SK-N-SH (cell line): ENCODE measurements at regions not wholly inside any gene's neighbourhood (a gene's known extent, or its start where the extent isn't known, plus 50 kb on each side); places are given as distances from the start of the nearest gene placed in this dataset.

Experiments
- CTCF ChIA-PET: fragments of 300-600, 350-600 bp; formaldehyde crosslinking; extraction: SDS; loops from one replicate; lab custom pipeline; 2021; lab: Yijun Ruan, JAX
- POLR2A ChIA-PET: fragments of 350-600 bp; sonication (Branson Sonifier 250); formaldehyde crosslinking; extraction: SDS; loops from one replicate; lab custom pipeline; 2020; ENCODE audit warnings: antibody characterized with exemption, inconsistent platforms; lab: Yijun Ruan, JAX
- DNase-seq: peaks from one replicate; pipeline ENCODE4 v3.0.0; 2012
- H2AFZ ChIP-seq: fragments of 200-600 bp; sonication (generic); 2 replicates; pipeline ENCODE4 v1.8.1; 2016; ENCODE audit warnings: antibody characterized with exemption, mild to moderate bottlenecking, low read depth
- H3F3A ChIP-seq: fragments of 200-600 bp; sonication (generic); replicated peaks from 2 replicates; pipeline ENCODE3; 2016; ENCODE audit warnings: antibody characterized with exemption, mild to moderate bottlenecking; ENCODE audit not compliant: insufficient read depth
- H3K27ac ChIP-seq, 2 experiments: fragments of 200-500 bp in 1 of 2; fragments of 200-600 bp in 1 of 2; sonication (Bioruptor generic) in 1 of 2; sonication (generic), shearing (Covaris generic) in 1 of 2; 2 replicates each; pipeline versions ENCODE4 v1.5.1 to v1.6.1; 2014 to 2016; ENCODE audit warnings: low read depth in 2 of 2, inconsistent platforms in 1 of 2, low read length in 1 of 2, mild to moderate bottlenecking in 1 of 2, mixed read lengths in 1 of 2
- H3K27me3 ChIP-seq: fragments of 200-600 bp; sonication (generic), shearing (Covaris generic); 2 replicates; pipeline ENCODE4 v1.6.1; 2016; ENCODE audit warnings: mixed run types; ENCODE audit not compliant: insufficient read depth
- H3K36me3 ChIP-seq, 2 experiments: fragments of 200-500 bp in 1 of 2; fragments of 200-600 bp in 1 of 2; sonication (Bioruptor generic) in 1 of 2; sonication (generic) in 1 of 2; replicated peaks in 1 of 2; 2 replicates each; pipeline versions ENCODE3 to v1.5.1; 2014 to 2016; ENCODE audit warnings: low read length in 1 of 2, mild to moderate bottlenecking in 1 of 2; ENCODE audit not compliant: insufficient read depth in 2 of 2, control insufficient read depth in 1 of 2
- H3K4me1 ChIP-seq, 2 experiments: fragments of 200-500 bp in 1 of 2; fragments of 200-600 bp in 1 of 2; sonication (Bioruptor generic) in 1 of 2; sonication (generic), shearing (Covaris generic) in 1 of 2; 2 replicates each; pipeline versions ENCODE4 v1.5.1 to v1.6.1; 2014 to 2016; ENCODE audit warnings: low read depth in 1 of 2, low read length in 1 of 2, mixed run types in 1 of 2; ENCODE audit not compliant: insufficient read depth in 2 of 2, control insufficient read depth in 1 of 2
- H3K4me2 ChIP-seq: fragments of 200-600 bp; sonication (generic), shearing (Covaris generic); 2 replicates; pipeline ENCODE4 v1.6.1; 2017; ENCODE audit warnings: mixed run types
- H3K4me3 ChIP-seq, 2 experiments: fragments of 200-500 bp in 1 of 2; fragments of 200-600 bp in 1 of 2; sonication (Bioruptor generic) in 1 of 2; sonication (generic), shearing (Covaris generic) in 1 of 2; 2 replicates each; pipeline versions ENCODE4 v1.5.1 to v1.8.1; 2014 to 2016; ENCODE audit warnings: low read depth in 2 of 2, inconsistent platforms in 1 of 2, low read length in 1 of 2, mild to moderate bottlenecking in 1 of 2, mixed read lengths in 1 of 2, moderate library complexity in 1 of 2
- H3K79me2 ChIP-seq: fragments of 200-600 bp; sonication (generic); 2 replicates; pipeline ENCODE4 v1.8.1; 2017; ENCODE audit warnings: mild to moderate bottlenecking; ENCODE audit not compliant: insufficient read depth
- H3K9ac ChIP-seq: fragments of 200-600 bp; sonication (generic); 2 replicates; pipeline ENCODE4 v1.6.1; 2017; ENCODE audit warnings: mixed run types
- H3K9me2 ChIP-seq: fragments of 200-600 bp; sonication (generic); 2 replicates; pipeline ENCODE4 v1.6.1; 2017; ENCODE audit warnings: mixed run types
- H3K9me3 ChIP-seq: fragments of 200-600 bp; sonication (generic); 2 replicates; pipeline ENCODE4 v1.6.1; 2017; ENCODE audit warnings: mixed run types, mild to moderate bottlenecking, moderate library complexity
- H4K20me1 ChIP-seq: fragments of 200-600 bp; sonication (generic); 2 replicates; pipeline ENCODE4 v1.6.1; 2017; ENCODE audit warnings: mild to moderate bottlenecking, mixed run types; ENCODE audit not compliant: insufficient read depth
- CHD2 ChIP-seq: fragments of 150-350 bp; IDR thresholded peaks from 2 replicates; pipeline ENCODE4 v1.6.1; 2018; ENCODE audit warnings: low read length; ENCODE audit not compliant: partially characterized antibody
- ELF1 ChIP-seq: IDR thresholded peaks from 2 replicates; pipeline ENCODE4 v1.4.0; 2012
- EP300 ChIP-seq, 2 experiments: IDR thresholded peaks; 2 replicates each; pipeline versions ENCODE4 v1.4.0 to v1.6.1; 2012; ENCODE audit warnings: borderline replicate concordance in 1 of 2, low read depth in 1 of 2, low read length in 1 of 2
- FOSL2 ChIP-seq: IDR thresholded peaks from 2 replicates; pipeline ENCODE4 v1.4.0; 2012; ENCODE audit warnings: low read depth, mild to moderate bottlenecking, moderate library complexity, borderline replicate concordance
- FOXJ3 ChIP-seq: sonication (generic); formaldehyde crosslinking; IDR thresholded peaks from 2 replicates; pipeline ENCODE4 v1.5.1; 2020; ENCODE audit warnings: mild to moderate bottlenecking, missing genetic modification reagents
- GABPA ChIP-seq: IDR thresholded peaks from 2 replicates; pipeline ENCODE4 v1.4.0; 2012; ENCODE audit warnings: low read depth, mild to moderate bottlenecking
- JUND ChIP-seq: IDR thresholded peaks from 2 replicates; pipeline ENCODE4 v1.4.0; 2012
- MXI1 ChIP-seq: IDR thresholded peaks from 2 replicates; pipeline ENCODE4 v1.6.1; 2012; ENCODE audit warnings: mild to moderate bottlenecking, low read depth, low read length, improper control_type of control experiment
- NRF1 ChIP-seq: IDR thresholded peaks from 2 replicates; pipeline ENCODE4 v1.6.1; 2012; ENCODE audit warnings: low read depth, mild to moderate bottlenecking, low read length
- RFX5 ChIP-seq: IDR thresholded peaks from 2 replicates; pipeline ENCODE4 v1.6.1; 2012; ENCODE audit warnings: mild to moderate bottlenecking, improper control_type of control experiment, low read length
- RXRA ChIP-seq: IDR thresholded peaks from 2 replicates; pipeline ENCODE4 v1.4.0; 2012; ENCODE audit warnings: low read depth, mild to moderate bottlenecking, borderline replicate concordance
- SMC3 ChIP-seq: IDR thresholded peaks from 2 replicates; pipeline ENCODE4 v1.6.1; 2012; ENCODE audit warnings: low read depth, low read length, improper control_type of control experiment
- USF2 ChIP-seq: fragments of 150-350 bp; IDR thresholded peaks from 2 replicates; pipeline ENCODE4 v1.6.1; 2017; ENCODE audit warnings: antibody characterized with exemption, low read length, low read depth, borderline replicate concordance
- YY1 ChIP-seq: IDR thresholded peaks from 2 replicates; pipeline ENCODE4 v1.4.0; 2012; ENCODE audit warnings: low read depth, mild to moderate bottlenecking
- TF ChIP-seq, protein P1 (sequence below): fragments of 150-350 bp; IDR thresholded peaks from 2 replicates; pipeline ENCODE4 v1.6.1; 2016; ENCODE audit warnings: mild to moderate bottlenecking, low read depth, low read length
- TF ChIP-seq, protein P2 (sequence below): IDR thresholded peaks from 2 replicates; pipeline ENCODE4; 2012
- TF ChIP-seq, protein P3 (sequence below): IDR thresholded peaks from 2 replicates; pipeline ENCODE4 v1.4.0; 2012; ENCODE audit warnings: low read depth, borderline replicate concordance
- TF ChIP-seq, protein P4 (sequence below): IDR thresholded peaks from 2 replicates; pipeline ENCODE4 v1.4.0; 2012; ENCODE audit warnings: low read depth, borderline replicate concordance

DNA sequence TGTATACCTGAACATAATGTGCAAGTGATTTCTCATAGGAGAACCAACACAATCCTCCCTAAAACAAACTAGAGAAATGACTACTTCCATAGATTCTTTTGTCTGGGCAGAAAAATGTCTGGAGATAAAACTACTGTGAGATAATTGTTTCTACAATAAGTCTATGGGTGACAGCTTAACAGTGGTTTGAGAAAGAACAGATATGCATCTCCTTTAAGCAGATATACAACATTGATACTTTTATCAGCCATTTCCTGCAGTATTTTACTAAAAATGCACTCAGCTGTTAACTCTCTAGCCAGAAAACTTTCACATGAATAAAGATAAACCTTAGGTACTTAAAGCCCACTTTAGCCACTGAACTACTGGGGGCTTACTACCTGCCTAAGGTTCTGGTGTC is 1132.4 kb downstream of the EFNB2 start:
- no peak for TF ChIP-seq EP300 (IDR thresholded peaks at IDR 0.05; ENCODE audit: borderline replicate concordance in 1 of 2, low read depth in 1 of 2, low read length in 1 of 2)
- TF ChIP-seq, protein P1, sequence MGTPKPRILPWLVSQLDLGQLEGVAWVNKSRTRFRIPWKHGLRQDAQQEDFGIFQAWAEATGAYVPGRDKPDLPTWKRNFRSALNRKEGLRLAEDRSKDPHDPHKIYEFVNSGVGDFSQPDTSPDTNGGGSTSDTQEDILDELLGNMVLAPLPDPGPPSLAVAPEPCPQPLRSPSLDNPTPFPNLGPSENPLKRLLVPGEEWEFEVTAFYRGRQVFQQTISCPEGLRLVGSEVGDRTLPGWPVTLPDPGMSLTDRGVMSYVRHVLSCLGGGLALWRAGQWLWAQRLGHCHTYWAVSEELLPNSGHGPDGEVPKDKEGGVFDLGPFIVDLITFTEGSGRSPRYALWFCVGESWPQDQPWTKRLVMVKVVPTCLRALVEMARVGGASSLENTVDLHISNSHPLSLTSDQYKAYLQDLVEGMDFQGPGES = no peak
- TF ChIP-seq FOXJ3 (CRISPR knock-in tag) = no peak
- no peak for TF ChIP-seq USF2
- TF ChIP-seq GABPA = no peak
- TF ChIP-seq JUND = no peak
- TF ChIP-seq, protein P2, sequence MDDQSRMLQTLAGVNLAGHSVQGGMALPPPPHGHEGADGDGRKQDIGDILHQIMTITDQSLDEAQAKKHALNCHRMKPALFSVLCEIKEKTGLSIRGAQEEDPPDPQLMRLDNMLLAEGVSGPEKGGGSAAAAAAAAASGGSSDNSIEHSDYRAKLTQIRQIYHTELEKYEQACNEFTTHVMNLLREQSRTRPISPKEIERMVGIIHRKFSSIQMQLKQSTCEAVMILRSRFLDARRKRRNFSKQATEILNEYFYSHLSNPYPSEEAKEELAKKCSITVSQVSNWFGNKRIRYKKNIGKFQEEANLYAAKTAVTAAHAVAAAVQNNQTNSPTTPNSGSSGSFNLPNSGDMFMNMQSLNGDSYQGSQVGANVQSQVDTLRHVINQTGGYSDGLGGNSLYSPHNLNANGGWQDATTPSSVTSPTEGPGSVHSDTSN = no peak
- TF ChIP-seq CHD2 = no peak
- no peak for TF ChIP-seq MXI1
- no peak for TF ChIP-seq YY1
- no peak for TF ChIP-seq FOSL2
- no peak for TF ChIP-seq ELF1
- TF ChIP-seq RFX5 = no peak
- TF ChIP-seq, protein P3, sequence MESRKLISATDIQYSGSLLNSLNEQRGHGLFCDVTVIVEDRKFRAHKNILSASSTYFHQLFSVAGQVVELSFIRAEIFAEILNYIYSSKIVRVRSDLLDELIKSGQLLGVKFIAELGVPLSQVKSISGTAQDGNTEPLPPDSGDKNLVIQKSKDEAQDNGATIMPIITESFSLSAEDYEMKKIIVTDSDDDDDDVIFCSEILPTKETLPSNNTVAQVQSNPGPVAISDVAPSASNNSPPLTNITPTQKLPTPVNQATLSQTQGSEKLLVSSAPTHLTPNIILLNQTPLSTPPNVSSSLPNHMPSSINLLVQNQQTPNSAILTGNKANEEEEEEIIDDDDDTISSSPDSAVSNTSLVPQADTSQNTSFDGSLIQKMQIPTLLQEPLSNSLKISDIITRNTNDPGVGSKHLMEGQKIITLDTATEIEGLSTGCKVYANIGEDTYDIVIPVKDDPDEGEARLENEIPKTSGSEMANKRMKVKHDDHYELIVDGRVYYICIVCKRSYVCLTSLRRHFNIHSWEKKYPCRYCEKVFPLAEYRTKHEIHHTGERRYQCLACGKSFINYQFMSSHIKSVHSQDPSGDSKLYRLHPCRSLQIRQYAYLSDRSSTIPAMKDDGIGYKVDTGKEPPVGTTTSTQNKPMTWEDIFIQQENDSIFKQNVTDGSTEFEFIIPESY = no peak
- TF ChIP-seq NRF1 = no peak
- TF ChIP-seq, protein P4, sequence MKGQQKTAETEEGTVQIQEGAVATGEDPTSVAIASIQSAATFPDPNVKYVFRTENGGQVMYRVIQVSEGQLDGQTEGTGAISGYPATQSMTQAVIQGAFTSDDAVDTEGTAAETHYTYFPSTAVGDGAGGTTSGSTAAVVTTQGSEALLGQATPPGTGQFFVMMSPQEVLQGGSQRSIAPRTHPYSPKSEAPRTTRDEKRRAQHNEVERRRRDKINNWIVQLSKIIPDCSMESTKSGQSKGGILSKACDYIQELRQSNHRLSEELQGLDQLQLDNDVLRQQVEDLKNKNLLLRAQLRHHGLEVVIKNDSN = no peak
- no peak for TF ChIP-seq RXRA
- TF ChIP-seq SMC3 = no peak
- ChIA-PET CTCF (no interaction called here), POLR2A (no interaction called here)
- Histone ChIP-seq H3K4me3 (no peak overlapping the region), H3K9me3 (no peaks in the 10 kb centered on the region), H3K4me1 (no peaks in the 10 kb centered on the region), H3K36me3 (no peaks in the 10 kb centered on the region), H3K4me2 (no peak overlapping the region), H3F3A (no peaks in the 10 kb centered on the region), H3K27ac (no peak overlapping the region), H3K79me2 (no peaks in the 10 kb centered on the region), H3K27me3 (no peaks in the 10 kb centered on the region), H4K20me1 (no peaks in the 10 kb centered on the region), H2AFZ (no peak overlapping the region), H3K9ac (no peak overlapping the region), H3K9me2 (no peaks in the 10 kb centered on the region)
- DNase-seq = no peak
